ENCODE measurements at regions not wholly inside any gene's neighbourhood (a gene's known extent, or its start where the extent isn't known, plus 50 kb on each side); places are given as distances from the start of the nearest gene placed in this dataset.

- Histone ChIP-seq H3K4ac (replicated peaks; ENCODE audit: insufficient read length, low read depth, low read length) (no peak overlapping the region), H2AFZ (ENCODE audit: low read length) (no peak overlapping the region), H2BK12ac (ENCODE audit: low read depth, low read length) (peak overlapping the region; percentile 95; the same call in 1 of the 2 replicates), H3K27me3 (replicated peaks in 1 of 4; ENCODE audit: control insufficient read depth in 3 of 4, extremely low read depth in 1 of 4, insufficient read depth in 3 of 4, low read length in 3 of 4) (no peaks in the 10 kb centered on the region), H2AK5ac (ENCODE audit: low read depth, low read length) (no peak overlapping the region), H4K8ac (ENCODE audit: extremely low read depth, insufficient read depth, low read length) (no peak overlapping the region), H3K27ac (ENCODE audit: low read depth, low read length) (no peak overlapping the region), H3K9ac (replicated peaks in 1 of 4; ENCODE audit: extremely low read depth in 1 of 4, low read depth in 3 of 4, low read length in 3 of 4) (no peak overlapping the region), H4K91ac (replicated peaks; ENCODE audit: insufficient read length, low read length) (no peak overlapping the region), H3K56ac (replicated peaks; ENCODE audit: insufficient read length, low read depth, low read length) (no peak overlapping the region), H3K79me1 (ENCODE audit: low read depth, low read length) (no peaks in the 10 kb centered on the region), H4K20me1 (replicated peaks in 1 of 2; ENCODE audit: control insufficient read depth in 1 of 2, insufficient read depth in 2 of 2, low read length in 2 of 2) (no peaks in the 10 kb centered on the region), H3K14ac (ENCODE audit: insufficient read length) (no peak overlapping the region), H3K4me3 (ENCODE audit: extremely low read depth in 1 of 4, insufficient read depth in 2 of 4, low read depth in 3 of 4, low read length in 4 of 4) (no peak overlapping the region), H2BK20ac (ENCODE audit: low read length) (no peak overlapping the region), H2BK5ac (ENCODE audit: low read depth, low read length) (no peak overlapping the region), H3K4me2 (ENCODE audit: insufficient read depth in 1 of 2, low read depth in 2 of 2, low read length in 2 of 2) (no peak overlapping the region), H3K23me2 (ENCODE audit: low read depth, low read length) (no peaks in the 10 kb centered on the region), H3K9me3 (ENCODE audit: insufficient read depth in 2 of 2, low read depth in 1 of 2, low read length in 1 of 2) (no peaks in the 10 kb centered on the region), H2BK120ac (replicated peaks; ENCODE audit: low read depth, low read length) (no peak overlapping the region), H3K79me2 (ENCODE audit: control insufficient read depth in 1 of 2, insufficient read depth in 2 of 2, low read length in 2 of 2) (no peaks in the 10 kb centered on the region), H3K4me1 (replicated peaks in 1 of 4; ENCODE audit: control insufficient read depth in 3 of 4, insufficient read depth in 4 of 4, low read length in 3 of 4) (no peaks in the 10 kb centered on the region), H3K36me3 (ENCODE audit: control insufficient read depth in 2 of 4, insufficient read depth in 4 of 4, low read length in 3 of 4) (no peaks in the 10 kb centered on the region), H4K5ac (ENCODE audit: insufficient read length, low read depth, low read length) (no peak overlapping the region), H2BK15ac (ENCODE audit: low read length) (no peak overlapping the region), H3K23ac (ENCODE audit: insufficient read length) (no peak overlapping the region), H3K18ac (ENCODE audit: extremely low read depth, low read length) (no peak overlapping the region)
- no peak for TF ChIP-seq YY1 (IDR thresholded peaks at IDR 0.05; ENCODE audit: low read depth, low read length)
- TF ChIP-seq SP1 (IDR thresholded peaks at IDR 0.05; ENCODE audit: low read depth, low read length), result no peak
- peak; percentile 82; the same call in 1 of the 2 replicates for TF ChIP-seq CEBPB (IDR thresholded peaks at IDR 0.05; ENCODE audit: low read depth, low read length)
- TF ChIP-seq POLR2AphosphoS5 (IDR thresholded peaks at IDR 0.05; ENCODE audit: low read depth, low read length), result no peak
- no peak for DNase-seq (ENCODE audit: low read depth in 1 of 2, low spot score in 2 of 2)
- ChIA-PET CTCF (ENCODE audit: partially characterized antibody) (interaction anchor here (0.7 kb wide), 1 partner anchor 351 kb away, joined by 3 read pairs; no protein-coding TSS in a partner anchor), POLR2A (ENCODE audit: partially characterized antibody) (no interaction called here)
- no peak for FAIRE-seq
- 90% methylated on average over 3 of the region's 3 CpGs; no CpG with 5 or more reads in 1 of the 2 experiments for WGBS, 2 experiments (ENCODE audit: extremely low coverage in 1 of 2, insufficient coverage in 1 of 2, insufficient read length in 1 of 2, insufficient replicate concordance in 2 of 2, low coverage in 1 of 2, low lambda C conversion rate in 2 of 2, missing lambda C conversion rate in 1 of 2)
Measured at GRCh38 chr1:79501153-79501552, 494.6 kb upstream of the ADGRL4 start.

All from H1 (cell line).